ENCODE measurements at regions not wholly inside any gene's neighbourhood (a gene's known extent, or its start where the extent isn't known, plus 50 kb on each side); places are given as distances from the start of the nearest gene placed in this dataset.

- TF ChIP-seq, protein P1, sequence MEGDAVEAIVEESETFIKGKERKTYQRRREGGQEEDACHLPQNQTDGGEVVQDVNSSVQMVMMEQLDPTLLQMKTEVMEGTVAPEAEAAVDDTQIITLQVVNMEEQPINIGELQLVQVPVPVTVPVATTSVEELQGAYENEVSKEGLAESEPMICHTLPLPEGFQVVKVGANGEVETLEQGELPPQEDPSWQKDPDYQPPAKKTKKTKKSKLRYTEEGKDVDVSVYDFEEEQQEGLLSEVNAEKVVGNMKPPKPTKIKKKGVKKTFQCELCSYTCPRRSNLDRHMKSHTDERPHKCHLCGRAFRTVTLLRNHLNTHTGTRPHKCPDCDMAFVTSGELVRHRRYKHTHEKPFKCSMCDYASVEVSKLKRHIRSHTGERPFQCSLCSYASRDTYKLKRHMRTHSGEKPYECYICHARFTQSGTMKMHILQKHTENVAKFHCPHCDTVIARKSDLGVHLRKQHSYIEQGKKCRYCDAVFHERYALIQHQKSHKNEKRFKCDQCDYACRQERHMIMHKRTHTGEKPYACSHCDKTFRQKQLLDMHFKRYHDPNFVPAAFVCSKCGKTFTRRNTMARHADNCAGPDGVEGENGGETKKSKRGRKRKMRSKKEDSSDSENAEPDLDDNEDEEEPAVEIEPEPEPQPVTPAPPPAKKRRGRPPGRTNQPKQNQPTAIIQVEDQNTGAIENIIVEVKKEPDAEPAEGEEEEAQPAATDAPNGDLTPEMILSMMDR (IDR thresholded peaks at IDR 0.05): no peak
- Mint-ChIP-seq H3K4me1 (no peaks in the 10 kb centered on the region), H3K9me3 (peaks cover 0 to 3% of the 10 kb centered on the region in 2 donors), H3K4me3 (no peak overlapping the region), H3K27me3 (ENCODE audit: low read depth in 2 of 2) (no peaks in the 10 kb centered on the region), H3K36me3 (no peaks in the 10 kb centered on the region), H3K27ac (no peak overlapping the region)
- intact Hi-C loops (cut with micrococcal nuclease): no loop called here
- Histone ChIP-seq H3K27me3 (ENCODE audit: control insufficient read depth, insufficient read depth, low read length) (no peaks in the 10 kb centered on the region), H3K9me3 (ENCODE audit: control insufficient read depth, insufficient read depth, low read length) (no peaks in the 10 kb centered on the region), H3K27ac (ENCODE audit: low read length) (no peak overlapping the region), H3K36me3 (ENCODE audit: control insufficient read depth, insufficient read depth, low read length) (no peaks in the 10 kb centered on the region), H3K4me3 (ENCODE audit: low read length) (no peak overlapping the region), H3K4me1 (ENCODE audit: control insufficient read depth, insufficient read depth, low read length) (no peaks in the 10 kb centered on the region)
- 52% methylated on average over 1 of the region's 1 CpG for WGBS (ENCODE audit: insufficient coverage)
- ATAC-seq: no peak
- peak in 1 of 2 donors; percentile 36 for DNase-seq
Measured at GRCh38 chr18:38545071-38545470, 979.5 kb upstream of the CELF4 start.

DNA sequence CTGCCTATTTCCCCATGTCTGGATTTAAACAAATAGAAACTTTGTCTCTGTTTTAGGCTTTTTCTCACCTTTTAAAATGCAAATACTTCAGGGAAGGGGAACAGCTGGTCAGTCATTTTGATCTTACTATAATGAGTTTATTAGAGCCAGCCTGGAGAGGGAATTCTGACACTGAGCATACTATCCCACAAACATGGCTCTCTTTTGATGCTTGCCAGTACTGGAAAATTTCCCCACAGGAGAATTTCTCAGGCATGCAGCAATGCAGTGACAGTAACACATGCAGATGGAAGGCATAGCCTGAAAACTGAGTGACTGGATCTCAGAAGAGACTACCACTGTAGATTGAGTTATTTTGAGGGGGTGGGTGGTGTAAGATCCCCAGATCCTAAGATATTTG, 974.3 kb upstream of the CELF4 start:
- TF ChIP-seq, protein P1 (IDR thresholded peaks at IDR 0.05): no peak
- intact Hi-C loops (cut with micrococcal nuclease): no loop called here
- ATAC-seq (no peak), DNase-seq (no peak)
- no peaks in the 10 kb centered on the region for H3K36me3 ChIP-seq (ENCODE audit: control insufficient read depth, insufficient read depth, low read length)
- no peak overlapping the region for H3K4me3 ChIP-seq (ENCODE audit: low read length)
- Mint-ChIP-seq H3K27ac (no peak overlapping the region), H3K9me3 (peaks cover 2 to 9% of the 10 kb centered on the region in 2 donors), H3K4me3 (no peak overlapping the region), H3K27me3 (ENCODE audit: low read depth in 2 of 2) (no peaks in the 10 kb centered on the region), H3K4me1 (no peaks in the 10 kb centered on the region), H3K36me3 (no peaks in the 10 kb centered on the region)
- no peaks in the 10 kb centered on the region for H3K9me3 ChIP-seq (ENCODE audit: control insufficient read depth, insufficient read depth, low read length)
- H3K4me1 ChIP-seq (ENCODE audit: control insufficient read depth, insufficient read depth, low read length): no peaks in the 10 kb centered on the region
- H3K27me3 ChIP-seq (ENCODE audit: control insufficient read depth, insufficient read depth, low read length): no peaks in the 10 kb centered on the region
- H3K27ac ChIP-seq (ENCODE audit: low read length): no peak overlapping the region

DNA sequence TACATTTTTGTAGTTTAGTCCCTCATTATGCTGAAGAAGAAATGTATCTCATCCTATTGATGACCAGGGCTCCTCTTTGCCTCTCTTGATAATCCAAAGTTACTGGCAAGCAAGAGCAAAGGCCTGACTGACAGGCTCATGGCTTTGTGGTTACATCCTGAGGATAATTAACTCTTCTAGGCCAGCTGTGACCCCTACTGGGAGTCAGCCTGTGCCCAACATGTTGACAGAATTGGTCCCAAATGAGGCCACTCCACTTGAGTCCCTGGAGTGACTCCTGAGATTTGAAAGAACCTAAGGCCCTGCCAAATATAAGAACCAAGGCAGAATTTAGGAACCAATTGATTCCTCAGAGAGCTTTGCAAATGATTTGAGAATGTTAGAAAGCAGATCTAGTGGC, 973.8 kb upstream of the CELF4 start:
- Histone ChIP-seq H3K4me3 (ENCODE audit: low read length) (no peak overlapping the region), H3K9me3 (ENCODE audit: control insufficient read depth, insufficient read depth, low read length) (no peaks in the 10 kb centered on the region), H3K4me1 (ENCODE audit: control insufficient read depth, insufficient read depth, low read length) (no peaks in the 10 kb centered on the region), H3K36me3 (ENCODE audit: control insufficient read depth, insufficient read depth, low read length) (no peaks in the 10 kb centered on the region), H3K27ac (ENCODE audit: low read length) (no peak overlapping the region), H3K27me3 (ENCODE audit: control insufficient read depth, insufficient read depth, low read length) (no peaks in the 10 kb centered on the region)
- no peak for DNase-seq
- no peak for ATAC-seq
- H3K9me3 Mint-ChIP-seq: peaks cover 2 to 9% of the 10 kb centered on the region in 2 donors
- H3K27me3 Mint-ChIP-seq (ENCODE audit: low read depth in 2 of 2): no peaks in the 10 kb centered on the region
- TF ChIP-seq, protein P1 (IDR thresholded peaks at IDR 0.05): no peak
- no peaks in the 10 kb centered on the region for H3K36me3 Mint-ChIP-seq
- H3K4me3 Mint-ChIP-seq: no peak overlapping the region
- H3K4me1 Mint-ChIP-seq: no peaks in the 10 kb centered on the region
- intact Hi-C loops (cut with micrococcal nuclease): no loop called here
- no peak overlapping the region for H3K27ac Mint-ChIP-seq

DNA sequence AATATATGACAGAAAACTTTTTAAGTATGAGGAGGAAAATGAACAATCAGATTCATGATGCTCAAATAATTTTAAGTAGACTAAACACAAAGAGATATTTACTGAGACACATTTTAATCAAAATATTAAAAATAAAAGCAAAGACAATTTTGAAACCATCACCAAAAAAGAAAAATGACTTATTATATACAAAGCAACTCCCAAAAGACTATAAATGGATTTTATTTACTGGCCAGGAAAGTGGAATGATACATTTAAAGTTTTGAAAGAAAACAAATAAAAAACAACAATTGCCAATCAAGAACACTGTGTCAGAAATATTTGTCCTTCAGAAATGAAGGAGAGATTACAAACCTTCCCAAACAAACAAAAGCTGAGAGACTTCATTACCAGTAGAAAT, 968.5 kb upstream of the CELF4 start:
- TF ChIP-seq, protein P1 (IDR thresholded peaks at IDR 0.05): no peak
- ATAC-seq: no peak
- Mint-ChIP-seq H3K9me3 (peaks cover 2 to 8% of the 10 kb centered on the region in 2 donors), H3K36me3 (no peaks in the 10 kb centered on the region), H3K27ac (no peak overlapping the region), H3K4me1 (no peaks in the 10 kb centered on the region), H3K4me3 (no peak overlapping the region), H3K27me3 (ENCODE audit: low read depth in 2 of 2) (no peaks in the 10 kb centered on the region)
- H3K9me3 ChIP-seq (ENCODE audit: control insufficient read depth, insufficient read depth, low read length): peaks cover 5% of the 10 kb centered on the region
- no peaks in the 10 kb centered on the region for H3K4me1 ChIP-seq (ENCODE audit: control insufficient read depth, insufficient read depth, low read length)
- H3K4me3 ChIP-seq (ENCODE audit: low read length): no peak overlapping the region
- H3K27ac ChIP-seq (ENCODE audit: low read length): no peak overlapping the region
- no peaks in the 10 kb centered on the region for H3K27me3 ChIP-seq (ENCODE audit: control insufficient read depth, insufficient read depth, low read length)
- H3K36me3 ChIP-seq (ENCODE audit: control insufficient read depth, insufficient read depth, low read length): no peaks in the 10 kb centered on the region
- intact Hi-C loops (cut with micrococcal nuclease): no loop called here
- no peak for DNase-seq
